A549 (cell line): ENCODE measurements at regions not wholly inside any gene's neighbourhood (a gene's known extent, or its start where the extent isn't known, plus 50 kb on each side); places are given as distances from the start of the nearest gene placed in this dataset.

ENCODE experiments used
- BHLHE40 ChIP-seq: IDR thresholded peaks from 2 replicates; pipeline ENCODE4 v1.6.1; 2012; ENCODE audit warnings: low read depth, low read length, inconsistent platforms
- CEBPB ChIP-seq, 2 experiments: fragments of >200 bp in 1 of 2; sonication (Bioruptor Twin) in 1 of 2; formaldehyde crosslinking in 1 of 2; IDR thresholded peaks; 2 replicates each; pipeline ENCODE4 v1.6.1; 2012 to 2016
- CTCF ChIP-seq: fragments of >200 bp; sonication (Bioruptor Twin); formaldehyde crosslinking; IDR thresholded peaks from 3 replicates; pipeline ENCODE4 v1.5.1; 2016
- EHF ChIP-seq: fragments of 250-450 bp; sonication (Bioruptor Pico); IDR thresholded peaks from 2 replicates; pipeline ENCODE4 v1.5.0; 2020; ENCODE audit warnings: mild to moderate bottlenecking
- EHMT2 ChIP-seq: fragments of 200-600 bp; sonication (generic); IDR thresholded peaks from 2 replicates; pipeline ENCODE4 v1.6.1; 2016; ENCODE audit warnings: antibody characterized with exemption, low read depth, mild to moderate bottlenecking, moderate library complexity
- EP300 ChIP-seq, 2 experiments: fragments of >200 bp; sonication (Bioruptor Twin); formaldehyde crosslinking; IDR thresholded peaks; 2 replicates in 1 of 2; 3 replicates in 1 of 2; pipeline ENCODE4 v1.6.1; 2016 to 2017
- MAZ ChIP-seq: fragments of 150-350 bp; IDR thresholded peaks from 2 replicates; pipeline ENCODE4 v1.6.1; 2014; ENCODE audit warnings: antibody characterized with exemption, low read depth, low read length, borderline replicate concordance
- POLR2A ChIP-seq: IDR thresholded peaks from 2 replicates; pipeline ENCODE4 v1.6.1; 2012; ENCODE audit warnings: mild to moderate bottlenecking, low read length
- SMC3 ChIP-seq: fragments of >200 bp; sonication (Bioruptor Twin); formaldehyde crosslinking; IDR thresholded peaks from 3 replicates; pipeline ENCODE4 v1.6.1; 2018; ENCODE audit warnings: inconsistent platforms
- USF2 ChIP-seq: fragments of 450-650 bp; IDR thresholded peaks from 2 replicates; pipeline ENCODE4 v1.6.1; 2014; ENCODE audit warnings: antibody characterized with exemption

DNA sequence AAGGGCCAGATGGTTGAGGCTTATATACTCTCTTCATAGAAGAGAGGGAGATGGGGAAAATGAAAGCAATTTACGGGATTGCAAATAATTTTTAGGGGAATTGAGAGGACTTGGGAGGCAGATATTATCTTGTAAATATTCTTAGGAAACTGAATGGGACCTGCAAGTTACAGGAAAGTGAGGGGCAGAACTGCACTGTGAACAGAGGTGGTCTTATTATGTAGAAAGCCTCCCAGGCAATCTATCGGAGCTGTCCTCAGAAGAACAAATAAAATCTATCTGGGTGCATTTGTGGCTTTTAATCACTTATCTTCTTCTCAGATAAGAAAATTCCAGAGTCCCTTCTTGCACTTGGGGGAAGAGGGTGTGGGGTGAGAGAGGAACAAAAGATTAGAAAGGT is 223.5 kb downstream of the RHOU start:
- TF ChIP-seq EHMT2 (no peak), CTCF (no peak), EHF (CRISPR knock-in tag) (no peak), CEBPB (IDR thresholded peaks at IDR 0.05) (no peak), BHLHE40 (no peak), EP300 (IDR thresholded peaks at IDR 0.05) (no peak), USF2 (no peak), SMC3 (no peak), POLR2A (no peak), MAZ (no peak)
